HEK293 (cell line): ENCODE measurements at regions not wholly inside any gene's neighbourhood (a gene's known extent, or its start where the extent isn't known, plus 50 kb on each side); places are given as distances from the start of the nearest gene placed in this dataset.

Source experiments
- CTCF ChIA-PET: fragments of 350-600 bp; formaldehyde crosslinking; extraction: SDS; loops from one replicate; lab custom pipeline; 2021; ENCODE audit warnings: antibody characterized with exemption; lab: Yijun Ruan, JAX
- POLR2A ChIA-PET: fragments of 300-600 bp; formaldehyde crosslinking; extraction: SDS; loops from one replicate; lab custom pipeline; 2020; ENCODE audit warnings: antibody characterized with exemption, inconsistent platforms; lab: Yijun Ruan, JAX
- H3K27ac ChIP-seq: fragments of 200-500 bp; sonication (Bioruptor generic); 2 replicates; pipeline ENCODE4 v1.5.1; 2014; ENCODE audit warnings: low read depth, low read length, control low read depth, inconsistent platforms; ENCODE audit errors: extremely low read depth
- H3K36me3 ChIP-seq, 2 experiments: fragments of 200-500 bp in 1 of 2; sonication (Bioruptor generic) in 1 of 2; 1 replicate in 1 of 2; 2 replicates in 1 of 2; pipeline ENCODE4 v1.5.1; 2014 to 2017; ENCODE audit warnings: inconsistent platforms in 2 of 2, low read length in 2 of 2; ENCODE audit not compliant: control insufficient read depth in 2 of 2, insufficient read depth in 1 of 2
- H3K4me1 ChIP-seq: fragments of 200-500 bp; sonication (Bioruptor generic); 2 replicates; pipeline ENCODE4 v1.5.1; 2014; ENCODE audit warnings: mild to moderate bottlenecking, low read length, inconsistent platforms; ENCODE audit not compliant: control insufficient read depth, insufficient read depth
- H3K4me3 ChIP-seq: 2 replicates; pipeline ENCODE4 v1.5.1; 2011; ENCODE audit warnings: low read depth, mild to moderate bottlenecking, control low read depth, low read length, moderate library complexity
- H3K9me3 ChIP-seq: fragments of 200-500 bp; sonication (Bioruptor generic); 2 replicates; pipeline ENCODE4 v1.5.1; 2014; ENCODE audit warnings: low read depth, low read length, inconsistent platforms; ENCODE audit not compliant: control insufficient read depth, insufficient read depth
- BCL11B ChIP-seq: fragments of 450-650 bp; formaldehyde crosslinking; IDR thresholded peaks from 2 replicates; pipeline ENCODE4 v1.5.1; 2016; ENCODE audit warnings: low read depth, missing biosample characterization, missing genetic modification characterization
- KLF17 ChIP-seq: fragments of 450-650 bp; formaldehyde crosslinking; IDR thresholded peaks from 2 replicates; pipeline ENCODE4 v1.5.1; 2016; ENCODE audit warnings: missing biosample characterization, missing genetic modification characterization
- PRDM1 ChIP-seq: fragments of 450-650 bp; formaldehyde crosslinking; IDR thresholded peaks from 2 replicates; pipeline ENCODE4; 2016; ENCODE audit warnings: missing biosample characterization, missing genetic modification characterization
- PRDM4 ChIP-seq: fragments of 450-650 bp; formaldehyde crosslinking; IDR thresholded peaks from 2 replicates; pipeline ENCODE4 v1.5.1; 2017; ENCODE audit warnings: missing biosample characterization, missing genetic modification characterization
- SP2 ChIP-seq: fragments of 450-650 bp; formaldehyde crosslinking; IDR thresholded peaks from 2 replicates; pipeline ENCODE4 v1.5.1; 2016; ENCODE audit warnings: missing biosample characterization, missing genetic modification characterization
- ZFHX2 ChIP-seq: fragments of 450-650 bp; formaldehyde crosslinking; conservative IDR thresholded peaks from 2 replicates; pipeline ENCODE4 v1.5.1; 2016; ENCODE audit warnings: missing biosample characterization, missing genetic modification characterization
- ZFP3 ChIP-seq: fragments of 450-650 bp; formaldehyde crosslinking; IDR thresholded peaks from 2 replicates; pipeline ENCODE4 v1.5.1; 2016; ENCODE audit warnings: low read depth, missing biosample characterization, missing genetic modification characterization
- ZNF121 ChIP-seq: fragments of 450-650 bp; formaldehyde crosslinking; IDR thresholded peaks from 2 replicates; pipeline ENCODE4 v1.5.1; 2016; ENCODE audit warnings: missing biosample characterization, missing genetic modification characterization
- ZNF133 ChIP-seq: fragments of 450-650 bp; formaldehyde crosslinking; IDR thresholded peaks from 2 replicates; pipeline ENCODE4 v1.5.1; 2016; ENCODE audit warnings: missing biosample characterization, missing genetic modification characterization
- ZNF169 ChIP-seq: fragments of 450-650 bp; formaldehyde crosslinking; IDR thresholded peaks from 2 replicates; pipeline ENCODE4 v1.5.1; 2016; ENCODE audit warnings: missing biosample characterization, missing genetic modification characterization
- ZNF23 ChIP-seq: fragments of 450-650 bp; formaldehyde crosslinking; IDR thresholded peaks from 2 replicates; pipeline ENCODE4 v1.5.1; 2016; ENCODE audit warnings: missing biosample characterization, missing genetic modification characterization, borderline replicate concordance
- ZNF274 ChIP-seq, 2 experiments: fragments of 200-500 bp in 1 of 2; fragments of 450-650 bp in 1 of 2; sonication (Bioruptor generic) in 1 of 2; formaldehyde crosslinking in 1 of 2; IDR thresholded peaks; 2 replicates each; pipeline versions ENCODE4 v1.5.1 to v1.6.1; 2014 to 2016; ENCODE audit warnings: borderline replicate concordance in 1 of 2, inconsistent platforms in 1 of 2, low read length in 1 of 2, missing biosample characterization in 1 of 2, missing genetic modification characterization in 1 of 2
- ZNF350 ChIP-seq: fragments of 450-650 bp; formaldehyde crosslinking; IDR thresholded peaks from 2 replicates; pipeline ENCODE4 v1.5.0; 2017; ENCODE audit warnings: missing biosample characterization, mild to moderate bottlenecking, missing genetic modification characterization
- ZNF354C ChIP-seq: fragments of 450-650 bp; formaldehyde crosslinking; IDR thresholded peaks from 2 replicates; pipeline ENCODE4 v1.5.1; 2016; ENCODE audit warnings: missing biosample characterization, missing genetic modification characterization, low read depth, borderline replicate concordance
- ZNF449 ChIP-seq: fragments of 450-650 bp; formaldehyde crosslinking; IDR thresholded peaks from 2 replicates; pipeline ENCODE4 v1.5.1; 2017; ENCODE audit warnings: missing biosample characterization, mild to moderate bottlenecking, missing genetic modification characterization, moderate library complexity
- ZNF558 ChIP-seq: fragments of 450-650 bp; formaldehyde crosslinking; IDR thresholded peaks from 2 replicates; pipeline ENCODE4 v1.5.1; 2016; ENCODE audit warnings: missing biosample characterization, missing genetic modification characterization
- ZNF610 ChIP-seq: fragments of 450-650 bp; formaldehyde crosslinking; IDR thresholded peaks from 2 replicates; pipeline ENCODE4 v1.5.1; 2016; ENCODE audit warnings: missing biosample characterization, missing genetic modification characterization, borderline replicate concordance
- TF ChIP-seq, protein P1 (sequence below): fragments of 450-650 bp; formaldehyde crosslinking; IDR thresholded peaks from 2 replicates; pipeline ENCODE4 v1.5.1; 2017; ENCODE audit warnings: missing biosample characterization, missing genetic modification characterization
- TF ChIP-seq, protein P2 (sequence below): fragments of 450-650 bp; formaldehyde crosslinking; IDR thresholded peaks from 2 replicates; pipeline ENCODE4 v1.5.0; 2017; ENCODE audit warnings: missing biosample characterization, missing genetic modification characterization, borderline replicate concordance

- TF ChIP-seq ZNF23 (tag by site-specific recombination) (no peak), ZNF610 (tag by site-specific recombination) (no peak), PRDM1 (peak; percentile 67), ZNF169 (no peak), BCL11B (no peak), SP2 (tag by site-specific recombination) (no peak), ZNF449 (tag by site-specific recombination) (no peak)
Measured at GRCh38 chr5:164013077-164013670, 507.8 kb downstream of the MAT2B start (continued).

DNA sequence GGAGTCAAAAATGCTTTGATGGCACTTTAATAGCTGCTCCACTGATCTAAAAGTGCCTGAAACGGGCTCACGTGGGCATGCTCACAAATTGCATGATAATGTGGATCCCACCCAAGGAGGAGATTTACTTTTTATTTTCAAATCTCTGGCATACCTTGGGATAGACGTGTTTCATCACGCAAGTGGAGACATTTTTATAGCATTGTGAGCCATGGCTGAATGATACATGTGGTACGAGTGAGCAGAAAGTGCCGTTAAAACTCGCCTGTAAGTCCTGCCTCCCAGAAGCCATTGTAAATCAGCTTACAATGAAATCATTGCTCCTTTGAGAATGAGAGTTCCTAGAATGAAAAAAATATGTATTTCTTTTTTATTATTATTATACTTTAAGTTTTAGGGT, 514.7 kb downstream of the MAT2B start:
- Histone ChIP-seq H3K9me3 (no peaks in the 10 kb centered on the region), H3K36me3 (no peaks in the 10 kb centered on the region), H3K27ac (no peak overlapping the region), H3K4me1 (no peaks in the 10 kb centered on the region), H3K4me3 (no peak overlapping the region)
- POLR2A ChIA-PET, result no interaction called here
- CTCF ChIA-PET, result no interaction called here
- no peak for TF ChIP-seq ZNF350 (tag by site-specific recombination)
- TF ChIP-seq ZNF354C (tag by site-specific recombination), result no peak
- TF ChIP-seq, protein P1, sequence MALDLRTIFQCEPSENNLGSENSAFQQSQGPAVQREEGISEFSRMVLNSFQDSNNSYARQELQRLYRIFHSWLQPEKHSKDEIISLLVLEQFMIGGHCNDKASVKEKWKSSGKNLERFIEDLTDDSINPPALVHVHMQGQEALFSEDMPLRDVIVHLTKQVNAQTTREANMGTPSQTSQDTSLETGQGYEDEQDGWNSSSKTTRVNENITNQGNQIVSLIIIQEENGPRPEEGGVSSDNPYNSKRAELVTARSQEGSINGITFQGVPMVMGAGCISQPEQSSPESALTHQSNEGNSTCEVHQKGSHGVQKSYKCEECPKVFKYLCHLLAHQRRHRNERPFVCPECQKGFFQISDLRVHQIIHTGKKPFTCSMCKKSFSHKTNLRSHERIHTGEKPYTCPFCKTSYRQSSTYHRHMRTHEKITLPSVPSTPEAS (tag by site-specific recombination), result no peak
- no peak for TF ChIP-seq ZNF274 (IDR thresholded peaks at IDR 0.05; ENCODE audit: low read length)
- no peak for TF ChIP-seq ZNF274 (tag by site-specific recombination; IDR thresholded peaks at IDR 0.05; ENCODE audit: borderline replicate concordance)
- TF ChIP-seq KLF17 (tag by site-specific recombination), result no peak
- no peak for TF ChIP-seq ZNF133
- no peak for TF ChIP-seq ZNF558
- TF ChIP-seq, protein P2, sequence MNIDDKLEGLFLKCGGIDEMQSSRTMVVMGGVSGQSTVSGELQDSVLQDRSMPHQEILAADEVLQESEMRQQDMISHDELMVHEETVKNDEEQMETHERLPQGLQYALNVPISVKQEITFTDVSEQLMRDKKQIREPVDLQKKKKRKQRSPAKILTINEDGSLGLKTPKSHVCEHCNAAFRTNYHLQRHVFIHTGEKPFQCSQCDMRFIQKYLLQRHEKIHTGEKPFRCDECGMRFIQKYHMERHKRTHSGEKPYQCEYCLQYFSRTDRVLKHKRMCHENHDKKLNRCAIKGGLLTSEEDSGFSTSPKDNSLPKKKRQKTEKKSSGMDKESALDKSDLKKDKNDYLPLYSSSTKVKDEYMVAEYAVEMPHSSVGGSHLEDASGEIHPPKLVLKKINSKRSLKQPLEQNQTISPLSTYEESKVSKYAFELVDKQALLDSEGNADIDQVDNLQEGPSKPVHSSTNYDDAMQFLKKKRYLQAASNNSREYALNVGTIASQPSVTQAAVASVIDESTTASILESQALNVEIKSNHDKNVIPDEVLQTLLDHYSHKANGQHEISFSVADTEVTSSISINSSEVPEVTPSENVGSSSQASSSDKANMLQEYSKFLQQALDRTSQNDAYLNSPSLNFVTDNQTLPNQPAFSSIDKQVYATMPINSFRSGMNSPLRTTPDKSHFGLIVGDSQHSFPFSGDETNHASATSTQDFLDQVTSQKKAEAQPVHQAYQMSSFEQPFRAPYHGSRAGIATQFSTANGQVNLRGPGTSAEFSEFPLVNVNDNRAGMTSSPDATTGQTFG (tag by site-specific recombination), result no peak

DNA sequence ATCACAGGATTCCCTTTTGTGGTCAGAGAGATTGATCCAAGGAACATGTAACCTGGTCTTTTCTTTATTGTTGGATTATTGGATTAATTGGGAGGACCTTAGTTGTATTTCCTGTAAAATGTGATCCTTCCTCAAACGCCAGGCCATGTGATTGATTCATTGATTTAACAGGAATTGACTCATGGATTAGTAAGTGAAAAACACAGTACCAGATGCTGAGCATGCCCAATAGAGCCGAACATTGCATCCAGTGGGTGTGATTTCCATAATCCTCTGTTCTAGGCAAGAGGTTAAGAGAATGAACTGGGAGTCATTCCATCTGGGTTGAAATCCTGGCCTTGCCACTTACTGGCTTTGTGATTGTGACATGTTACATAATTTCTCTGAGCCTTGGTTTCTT, 522.3 kb downstream of the MAT2B start:
- Histone ChIP-seq H3K36me3 (no peaks in the 10 kb centered on the region), H3K9me3 (no peaks in the 10 kb centered on the region)
- POLR2A ChIA-PET, result no interaction called here
- TF ChIP-seq ZNF121 (tag by site-specific recombination), result no peak
- TF ChIP-seq ZFP3 (tag by site-specific recombination), result no peak
- no peak for TF ChIP-seq PRDM4 (tag by site-specific recombination)
- no peak for TF ChIP-seq ZFHX2
- TF ChIP-seq, all 188 proteins: peak for 0
- CTCF ChIA-PET, result no interaction called here
- Histone ChIP-seq H3K27ac (no peak overlapping the region), H3K4me1 (no peaks in the 10 kb centered on the region), H3K4me3 (no peak overlapping the region)
